DMS 273 (cell line): ENCODE measurements at regions not wholly inside any gene's neighbourhood (a gene's known extent, or its start where the extent isn't known, plus 50 kb on each side); places are given as distances from the start of the nearest gene placed in this dataset.
"Not testable (repeated sequence)": the region's sequence is repeated elsewhere in the genome, so short reads cannot be mapped to it uniquely, and the experiment has no call there.

Experiments
- DNase-seq: peaks from one replicate; lab custom pipeline; 2025; ENCODE audit not compliant: unreplicated experiment; lab: John Stamatoyannopoulos, UW

DNA sequence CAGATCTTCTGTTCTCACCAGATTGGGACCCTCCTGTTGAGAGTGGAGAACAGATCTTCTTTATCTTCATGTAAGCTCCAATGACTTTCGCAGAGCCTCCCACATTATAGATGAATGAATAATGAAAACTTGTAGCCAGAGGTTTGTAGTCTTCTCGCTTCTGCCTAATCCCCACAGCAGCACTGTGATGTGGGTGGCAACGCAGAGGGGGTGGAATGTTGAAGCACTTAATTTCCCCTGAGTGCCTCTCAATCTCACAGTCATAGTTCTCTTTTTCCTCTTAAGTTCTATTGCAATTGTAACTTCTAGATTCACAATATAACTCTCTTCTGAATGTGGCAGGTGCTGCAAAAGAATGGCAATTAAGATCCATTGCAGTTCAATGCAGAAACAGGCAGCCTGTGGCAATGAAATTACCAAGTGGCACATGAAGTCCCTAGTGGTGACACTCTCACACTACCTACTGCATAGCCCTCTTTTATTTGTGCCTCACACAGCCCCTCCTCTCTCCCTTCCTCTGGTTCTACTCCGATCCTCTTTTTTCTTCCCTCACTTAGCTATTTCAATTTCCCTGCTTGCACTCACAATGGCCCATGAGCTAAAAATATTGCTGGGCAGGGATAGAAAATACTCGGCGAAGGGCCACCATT is 281.9 kb downstream of the UBE3D start:
- DNase-seq = peak; percentile 20

DNA sequence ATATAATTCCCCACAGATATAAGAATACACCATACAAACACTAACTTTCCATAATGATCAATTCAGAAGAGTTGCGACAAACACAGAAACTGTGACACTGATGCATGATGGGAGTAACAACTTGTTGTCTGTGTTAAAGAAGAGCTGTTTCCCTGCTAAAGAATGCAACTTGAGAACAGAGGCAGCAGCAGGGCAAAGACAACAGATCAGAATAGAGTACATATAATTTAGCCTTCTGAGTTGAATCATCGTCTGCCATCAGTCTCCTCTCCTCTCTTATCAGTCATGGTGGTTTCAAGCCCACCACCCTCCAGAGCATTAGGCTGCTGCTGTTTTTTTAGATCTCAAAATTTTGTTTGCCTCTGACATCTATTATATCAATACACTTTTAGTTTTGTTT is 280.4 kb downstream of the UBE3D start:
- DNase-seq = no peak

DNA sequence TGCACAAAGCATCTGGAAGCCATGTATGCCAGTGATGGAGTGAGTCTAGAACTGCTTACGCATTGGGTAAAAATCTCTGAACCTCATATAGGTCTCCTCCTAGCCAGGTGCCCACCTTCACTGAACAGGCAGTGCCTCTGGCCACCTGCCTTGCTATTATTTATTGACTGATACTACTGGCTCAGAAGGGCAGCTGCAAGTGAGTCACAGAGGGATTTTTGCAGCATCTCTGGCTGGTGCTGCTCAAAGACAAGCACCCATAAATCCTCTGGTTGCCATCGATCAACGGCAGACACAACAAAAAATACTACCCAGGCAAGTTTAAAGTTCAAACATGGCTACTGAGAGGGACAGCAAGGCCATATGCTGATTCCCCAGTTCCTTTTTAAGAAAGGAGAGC is 279.4 kb downstream of the UBE3D start:
- no peak for DNase-seq

DNA sequence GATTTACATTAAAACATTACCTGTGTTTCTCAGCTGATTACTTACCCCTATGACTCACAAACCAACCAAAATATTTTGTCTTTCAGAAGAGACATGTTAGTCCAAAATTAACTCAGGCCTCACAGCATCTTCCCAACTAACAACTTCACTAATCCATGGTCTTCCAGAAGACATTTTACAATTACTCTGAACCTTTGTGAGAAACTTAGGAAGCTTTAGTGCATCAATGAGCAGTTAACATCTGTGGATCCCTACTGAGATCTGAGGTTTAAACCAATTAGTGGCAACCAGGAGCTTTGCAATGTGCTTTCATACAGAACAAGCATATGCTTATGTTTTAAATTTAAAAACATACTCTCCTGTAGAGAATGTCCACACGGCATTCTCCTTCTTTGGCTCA is 269.7 kb downstream of the UBE3D start:
- DNase-seq = no peak

DNA sequence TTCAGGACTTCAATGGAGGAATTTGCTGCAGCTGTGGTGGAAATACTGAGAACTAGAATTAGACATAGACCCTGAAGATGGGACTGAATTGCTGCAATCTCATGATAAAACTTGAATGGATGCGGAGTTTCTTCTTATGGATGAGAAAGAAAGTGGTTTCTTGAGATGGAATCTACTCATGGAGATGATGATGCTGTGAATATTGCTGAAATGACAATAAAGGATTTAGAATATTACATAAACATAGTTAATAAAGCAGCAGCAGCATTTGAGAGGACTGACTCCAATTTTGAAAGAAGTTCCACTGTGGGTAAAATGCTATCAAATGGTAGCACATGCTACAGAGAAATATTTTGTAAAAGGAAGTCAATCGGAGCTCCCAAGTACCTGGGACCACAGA is 264.6 kb downstream of the UBE3D start:
- no peak for DNase-seq

DNA sequence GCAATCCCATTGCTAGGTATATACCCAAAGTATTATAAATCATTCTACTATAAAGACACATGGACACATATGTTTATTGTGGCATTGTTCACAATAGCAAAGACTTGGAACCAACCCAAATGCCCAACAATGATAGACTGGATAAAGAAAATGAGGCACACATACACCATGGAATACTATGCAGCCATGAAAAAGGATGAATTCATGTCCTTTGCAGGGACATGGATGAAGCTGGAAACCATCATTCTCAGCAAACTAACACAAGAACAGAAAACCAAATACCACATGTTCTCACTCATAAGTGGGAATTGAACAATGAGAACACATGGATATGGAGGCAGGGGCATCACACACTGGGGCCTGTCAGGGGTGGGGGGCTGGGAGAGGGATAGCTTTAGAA is 249.4 kb downstream of the UBE3D start:
- not testable (repeated sequence) for DNase-seq

DNA sequence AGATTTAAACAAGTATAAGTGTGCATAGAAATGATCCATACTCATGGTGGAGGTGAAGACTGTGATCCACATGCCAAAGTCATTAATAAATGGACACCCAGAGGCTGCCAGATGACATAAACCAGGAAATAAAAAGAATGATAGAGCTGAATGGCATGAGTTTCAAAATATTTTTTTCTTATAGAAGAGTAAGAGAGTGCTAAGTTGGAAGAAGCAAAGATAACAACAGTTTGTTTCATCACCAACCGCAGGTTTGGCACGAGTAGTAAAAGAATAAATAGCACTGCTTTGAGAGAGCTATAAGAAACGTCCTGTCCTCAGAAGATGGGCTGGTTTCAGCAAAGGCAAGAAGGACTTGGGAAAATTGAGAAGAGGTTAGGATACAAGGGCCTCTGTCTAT is 246.9 kb downstream of the UBE3D start:
- no peak for DNase-seq

DNA sequence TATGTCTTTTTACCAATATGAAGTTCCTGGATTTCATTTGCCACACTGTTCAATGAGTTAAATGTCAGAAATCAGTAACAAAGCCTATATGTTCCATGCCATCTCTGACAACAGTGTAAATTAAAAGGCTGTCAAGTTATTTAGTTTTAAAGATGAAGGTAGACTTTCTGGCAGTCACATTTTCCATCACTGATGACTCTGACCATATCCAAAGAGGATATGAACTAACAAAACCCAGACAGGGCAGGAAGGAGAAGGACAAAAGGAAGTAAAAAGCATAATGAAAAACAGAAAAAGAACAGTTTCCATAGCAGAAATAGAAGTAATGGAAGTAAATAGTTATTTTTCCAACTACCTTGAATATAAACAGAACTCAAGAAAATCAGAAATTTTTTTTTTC is 242.3 kb downstream of the UBE3D start:
- no peak for DNase-seq

DNA sequence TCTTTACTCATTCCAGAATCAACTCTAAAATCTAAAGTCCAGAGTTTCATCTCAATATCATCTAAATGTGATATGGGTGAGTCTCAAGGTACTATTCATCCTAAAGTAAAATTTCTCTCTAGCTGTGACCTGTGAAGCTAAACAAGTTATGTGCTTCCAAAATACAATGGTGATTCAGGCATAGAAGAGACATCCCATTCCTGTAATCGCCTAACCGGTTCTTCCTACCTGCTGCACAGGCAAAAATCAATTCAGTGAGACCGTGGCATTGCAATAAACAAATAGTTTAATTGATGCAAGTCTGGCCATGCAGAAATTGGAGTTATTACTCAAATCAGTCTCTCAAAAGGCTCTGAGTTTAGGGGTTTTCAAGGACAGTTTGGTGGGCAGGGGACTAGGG is 232.8 kb downstream of the UBE3D start:
- DNase-seq = no peak

DNA sequence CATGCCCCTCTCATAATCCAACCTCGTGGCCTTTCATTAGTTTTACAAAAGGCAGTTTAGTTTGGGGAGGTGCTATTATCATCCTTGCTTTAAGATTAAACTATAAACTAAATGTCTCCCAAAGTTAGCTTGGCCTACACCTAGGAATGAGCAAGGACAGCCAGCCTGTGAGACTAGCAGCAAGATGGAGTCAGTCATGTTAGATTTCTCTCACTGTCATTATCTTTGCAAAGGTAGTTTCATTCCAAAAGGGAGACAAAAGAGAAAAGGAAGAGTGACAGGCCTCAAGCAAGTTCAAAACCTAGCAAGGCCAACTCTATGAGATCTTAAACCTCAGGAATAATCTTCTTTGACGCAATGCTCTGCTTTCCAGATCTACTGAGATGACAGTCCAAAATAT is 232.2 kb downstream of the UBE3D start:
- no peak for DNase-seq

DNA sequence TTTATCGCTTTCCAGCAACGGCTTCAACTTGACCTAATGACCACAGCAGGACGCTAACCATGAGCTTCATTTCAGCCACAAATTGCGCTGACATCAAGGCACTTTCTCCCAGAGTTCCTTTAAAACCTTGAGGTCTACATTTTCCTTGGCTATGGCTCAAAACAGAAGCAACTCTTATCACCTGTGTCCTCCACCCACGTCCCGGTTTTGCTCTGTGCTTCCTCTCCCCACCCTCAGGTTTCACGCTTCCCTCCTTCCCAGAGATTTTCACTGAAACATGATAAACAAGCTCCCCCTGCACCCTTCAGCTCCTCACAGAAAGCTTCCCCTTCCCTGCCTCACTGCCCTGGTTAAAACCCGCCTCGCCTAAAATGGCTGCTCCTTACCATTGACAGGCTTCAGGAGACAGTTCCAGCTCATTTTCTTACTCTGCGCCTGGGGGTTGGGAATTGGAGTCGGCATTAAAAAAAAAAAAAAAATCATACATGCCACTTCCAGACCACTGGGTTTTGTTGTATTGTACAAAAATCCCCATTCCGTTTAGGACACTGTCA is 229.5 kb downstream of the UBE3D start:
- DNase-seq = no peak

DNA sequence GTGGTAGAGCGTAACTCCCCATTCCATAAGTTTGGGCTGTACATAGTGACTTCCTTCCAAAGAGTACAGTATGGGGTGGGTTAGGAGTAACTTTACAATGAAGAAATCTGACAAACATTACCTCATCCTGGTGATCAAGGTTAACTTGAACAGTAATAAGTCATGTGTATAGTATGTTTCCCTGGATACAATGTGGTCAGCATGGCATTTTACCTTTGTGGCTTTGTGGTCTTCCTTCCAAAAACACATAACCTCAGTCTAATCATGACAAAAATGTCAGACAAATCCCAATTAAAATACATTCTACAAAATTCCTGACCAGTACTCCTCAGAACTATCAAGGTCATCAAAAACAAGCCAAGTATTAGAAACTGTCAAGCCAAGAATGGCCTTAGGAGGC is 225.1 kb downstream of the UBE3D start:
- DNase-seq = no peak

DNA sequence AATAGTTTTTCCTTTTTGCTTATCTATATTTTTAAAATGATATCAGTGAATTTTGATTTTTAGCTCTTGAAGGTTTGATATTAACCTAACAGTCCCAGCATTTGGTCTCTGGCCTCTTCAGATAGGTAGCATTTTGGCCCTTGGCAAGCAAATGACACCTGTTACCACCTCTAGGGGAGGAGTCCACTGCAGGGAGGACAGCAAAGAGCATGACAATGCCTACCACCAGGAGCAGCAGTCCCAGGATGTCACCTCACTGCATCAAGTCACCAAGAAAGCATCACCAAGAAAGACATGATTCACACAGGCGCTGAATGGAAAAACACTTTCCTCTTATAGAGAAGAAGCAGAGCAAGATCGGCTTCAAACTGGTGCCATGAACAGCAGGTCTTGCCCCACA is 224.3 kb downstream of the UBE3D start:
- DNase-seq = no peak
